Ovary (tissue), 3 donors: ENCODE measurements at regions not wholly inside any gene's neighbourhood (a gene's known extent, or its start where the extent isn't known, plus 50 kb on each side); places are given as distances from the start of the nearest gene placed in this dataset.

ENCODE experiments used
- EP300 ChIP-seq: sonication (generic); formaldehyde crosslinking; IDR thresholded peaks from one replicate; pipeline ENCODE4 v1.6.1; 2017; ENCODE audit warnings: antibody characterized with exemption
- POLR2A ChIP-seq: fragments of 450-650 bp; IDR thresholded peaks from one replicate; pipeline ENCODE4 v1.6.1; 2017; ENCODE audit warnings: antibody characterized with exemption, mild to moderate bottlenecking, moderate library complexity
- TF ChIP-seq, protein P1 (sequence below), 3 donors: fragments of 450-650 bp in 2 of 3; fragments of 200-600 bp in 1 of 3; IDR thresholded peaks; one replicate each; pipeline versions ENCODE4 v1.5.1 to v1.8.0; 2016 to 2022; ENCODE audit warnings: antibody characterized with exemption in 3 of 3, mild to moderate bottlenecking in 1 of 3
- donor health status: DM: no; HTN: no; CAD: no.

DNA sequence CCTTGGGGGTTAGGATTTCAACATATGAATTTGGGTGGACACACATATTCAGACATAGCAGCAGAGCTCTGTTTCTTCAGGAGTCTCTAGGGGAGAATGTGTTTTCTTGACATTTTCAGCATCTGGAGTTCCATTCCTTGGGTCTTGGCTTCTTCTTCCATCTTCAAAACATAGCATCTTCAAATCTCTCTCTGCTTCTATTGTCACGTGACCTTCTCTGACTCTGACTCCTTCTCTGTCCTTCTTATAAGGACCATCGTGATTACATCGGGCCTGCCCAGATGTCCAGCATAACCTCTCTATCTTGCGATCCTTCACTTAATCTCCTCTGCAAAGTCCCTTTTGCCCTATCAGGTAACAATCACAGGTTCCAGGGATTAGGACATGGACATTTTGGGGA is 101.0 kb upstream of the CHD6 start:
- TF ChIP-seq POLR2A (no peak), EP300 (no peak)
- TF ChIP-seq, protein P1, sequence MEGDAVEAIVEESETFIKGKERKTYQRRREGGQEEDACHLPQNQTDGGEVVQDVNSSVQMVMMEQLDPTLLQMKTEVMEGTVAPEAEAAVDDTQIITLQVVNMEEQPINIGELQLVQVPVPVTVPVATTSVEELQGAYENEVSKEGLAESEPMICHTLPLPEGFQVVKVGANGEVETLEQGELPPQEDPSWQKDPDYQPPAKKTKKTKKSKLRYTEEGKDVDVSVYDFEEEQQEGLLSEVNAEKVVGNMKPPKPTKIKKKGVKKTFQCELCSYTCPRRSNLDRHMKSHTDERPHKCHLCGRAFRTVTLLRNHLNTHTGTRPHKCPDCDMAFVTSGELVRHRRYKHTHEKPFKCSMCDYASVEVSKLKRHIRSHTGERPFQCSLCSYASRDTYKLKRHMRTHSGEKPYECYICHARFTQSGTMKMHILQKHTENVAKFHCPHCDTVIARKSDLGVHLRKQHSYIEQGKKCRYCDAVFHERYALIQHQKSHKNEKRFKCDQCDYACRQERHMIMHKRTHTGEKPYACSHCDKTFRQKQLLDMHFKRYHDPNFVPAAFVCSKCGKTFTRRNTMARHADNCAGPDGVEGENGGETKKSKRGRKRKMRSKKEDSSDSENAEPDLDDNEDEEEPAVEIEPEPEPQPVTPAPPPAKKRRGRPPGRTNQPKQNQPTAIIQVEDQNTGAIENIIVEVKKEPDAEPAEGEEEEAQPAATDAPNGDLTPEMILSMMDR (IDR thresholded peaks at IDR 0.05), result no peak
